Ovary (tissue), 7 donors: ENCODE measurements at regions not wholly inside any gene's neighbourhood (a gene's known extent, or its start where the extent isn't known, plus 50 kb on each side); places are given as distances from the start of the nearest gene placed in this dataset.

Experiments used
- DNase-seq, 5 donors: peaks; one replicate each; pipeline ENCODE4 v3.0.0-alpha.2; 2019 to 2020
- H3K27ac ChIP-seq, 2 donors: fragments of 200-600 bp; one replicate each; pipeline versions ENCODE4 v1.5.1 to v1.8.0; 2019 to 2022
- H3K27me3 ChIP-seq: fragments of 200-600 bp; one replicate; pipeline ENCODE4 v1.8.0; 2022
- H3K36me3 ChIP-seq: fragments of 200-600 bp; sonication (generic); one replicate; pipeline ENCODE4 v1.5.1; 2019
- H3K4me1 ChIP-seq: one replicate; pipeline ENCODE4 v1.8.1; 2013; ENCODE audit warnings: mild to moderate bottlenecking, moderate library complexity; ENCODE audit not compliant: insufficient read depth
- H3K4me3 ChIP-seq: fragments of 200-600 bp; sonication (generic); one replicate; pipeline ENCODE4 v1.5.1; 2017
- H3K9me3 ChIP-seq, 2 donors: fragments of 200-600 bp in 1 of 2; sonication (generic) in 1 of 2; one replicate each; pipeline versions ENCODE4 v1.5.1 to v1.8.1; 2013 to 2019; ENCODE audit warnings: mild to moderate bottlenecking in 1 of 2, moderate library complexity in 1 of 2
- CTCF ChIP-seq, 3 donors: fragments of 450-650 bp in 2 of 3; fragments of 200-600 bp in 1 of 3; IDR thresholded peaks; one replicate each; pipeline versions ENCODE4 v1.5.1 to v1.8.0; 2016 to 2022; ENCODE audit warnings: antibody characterized with exemption in 3 of 3, mild to moderate bottlenecking in 1 of 3
- EP300 ChIP-seq: sonication (generic); formaldehyde crosslinking; IDR thresholded peaks from one replicate; pipeline ENCODE4 v1.6.1; 2017; ENCODE audit warnings: antibody characterized with exemption
- POLR2A ChIP-seq: fragments of 450-650 bp; IDR thresholded peaks from one replicate; pipeline ENCODE4 v1.6.1; 2017; ENCODE audit warnings: antibody characterized with exemption, mild to moderate bottlenecking, moderate library complexity
- WGBS, 3 donors: extraction: QIAGEN DNeasy Blood & Tissue Kit in 1 of 3; methylation state at CpG; one replicate each; pipeline versions ENCODE4 v1.1.5 to v1.1.7; 2013 to 2017; 5-methylcytosine and 5-hydroxymethylcytosine counted together
- intact Hi-C, 4 donors: fragments of 100-400 bp; cut with DNase I; formaldehyde crosslinking; loops; one replicate each; pipeline versions ENCODE4 v1.11.0 to v1.15.1; 2022 to 2023
- donor health status: DM: no; HTN: no; CAD: no; lungs with moderate emphysema.
- donor health status: DM: no; HTN: no; CAD: no.
- donor health status: Bipolar disorder and iron deficiency.
- donor health status: DM: no; HTN: no; CAD: no.
- donor health status: DM: yes; HTN: yes; CAD: no.

- Histone ChIP-seq H3K36me3 (no peaks in the 10 kb centered on the region), H3K27ac (no peak overlapping the region), H3K9me3 (no peaks in the 10 kb centered on the region), H3K4me3 (no peak overlapping the region), H3K4me1 (no peaks in the 10 kb centered on the region), H3K27me3 (no peaks in the 10 kb centered on the region)
- DNase-seq = no peak
- intact Hi-C loops = no loop called here
- 35 to 42% (median 41%) methylated on average over 2 of the region's 2 CpGs for WGBS, 3 donors
- TF ChIP-seq CTCF (IDR thresholded peaks at IDR 0.05) = no peak
Measured at GRCh38 chr12:39037115-39037514, 131.7 kb upstream of the CPNE8 start.

GRCh38 chr12:39036105-39036504 lies 130.7 kb upstream of the CPNE8 start:
- H3K4me1 ChIP-seq = no peaks in the 10 kb centered on the region
- TF ChIP-seq EP300 = no peak
- TF ChIP-seq CTCF (IDR thresholded peaks at IDR 0.05) = no peak
- TF ChIP-seq POLR2A = no peak
- H3K27ac ChIP-seq = no peak overlapping the region
- H3K4me3 ChIP-seq = no peak overlapping the region
- no peaks in the 10 kb centered on the region for H3K36me3 ChIP-seq
- no peaks in the 10 kb centered on the region for H3K9me3 ChIP-seq
- 87 to 95% (median 88%) methylated on average over 1 of the region's 1 CpG for WGBS, 3 donors
- no peak for DNase-seq
- intact Hi-C loops = no loop called here
- H3K27me3 ChIP-seq = no peaks in the 10 kb centered on the region

- Histone ChIP-seq H3K9me3 (no peaks in the 10 kb centered on the region), H3K4me1 (no peaks in the 10 kb centered on the region), H3K36me3 (no peaks in the 10 kb centered on the region), H3K27me3 (no peaks in the 10 kb centered on the region), H3K4me3 (no peak overlapping the region), H3K27ac (no peak overlapping the region)
- WGBS, 3 donors = 90 to 94% (median 93%) methylated on average over 4 of the region's 4 CpGs
- DNase-seq = no peak
- no peak for TF ChIP-seq POLR2A
- TF ChIP-seq EP300 = no peak
- no peak for TF ChIP-seq CTCF (IDR thresholded peaks at IDR 0.05)
- intact Hi-C loops = no loop called here
Measured at GRCh38 chr12:39033782-39034181, 128.4 kb upstream of the CPNE8 start.

- intact Hi-C loops = no loop called here
- no peaks in the 10 kb centered on the region for H3K27me3 ChIP-seq
- no peak for DNase-seq
- no peak for TF ChIP-seq POLR2A
- H3K9me3 ChIP-seq = no peaks in the 10 kb centered on the region
- no peak overlapping the region for H3K4me3 ChIP-seq
- H3K36me3 ChIP-seq = no peaks in the 10 kb centered on the region
- H3K27ac ChIP-seq = no peak overlapping the region
- 77 to 78% (median 78%) methylated on average over 2 of the region's 2 CpGs for WGBS, 3 donors
- no peaks in the 10 kb centered on the region for H3K4me1 ChIP-seq
Measured at GRCh38 chr12:39032448-39032847, 127.1 kb upstream of the CPNE8 start.

GRCh38 chr12:39032034-39032433 lies 126.6 kb upstream of the CPNE8 start:
- DNase-seq = no peak
- no peaks in the 10 kb centered on the region for H3K4me1 ChIP-seq
- no peak for TF ChIP-seq EP300
- TF ChIP-seq CTCF (IDR thresholded peaks at IDR 0.05) = no peak
- TF ChIP-seq POLR2A = no peak
- no peak overlapping the region for H3K4me3 ChIP-seq
- H3K27ac ChIP-seq = no peak overlapping the region
- H3K36me3 ChIP-seq = no peaks in the 10 kb centered on the region
- intact Hi-C loops = no loop called here
- no peaks in the 10 kb centered on the region for H3K9me3 ChIP-seq
- no peaks in the 10 kb centered on the region for H3K27me3 ChIP-seq
